Body of pancreas (tissue), 4 donors: ENCODE measurements at regions not wholly inside any gene's neighbourhood (a gene's known extent, or its start where the extent isn't known, plus 50 kb on each side); places are given as distances from the start of the nearest gene placed in this dataset.

Experiments used
- ATAC-seq: fragments of 150-250 bp; one replicate; pipeline ENCODE4 v1.9.1; 2016
- DNase-seq, 4 donors: peaks; one replicate each; pipeline ENCODE4 v3.0.0-alpha.2; 2019
- H3K27ac ChIP-seq, 4 donors: fragments of 200-600 bp; sonication (generic); 1 replicate in 3 of 4; 2 replicates in 1 of 4; pipeline versions ENCODE4 v1.5.1 to v1.6.1; 2016 to 2019; ENCODE audit warnings: mild to moderate bottlenecking in 1 of 4, mixed read lengths in 1 of 4, moderate library complexity in 1 of 4
- H3K27me3 ChIP-seq, 2 donors: fragments of 200-600 bp; sonication (generic); one replicate each; pipeline ENCODE4 v1.6.0; 2016; ENCODE audit warnings: mild to moderate bottlenecking in 1 of 2
- H3K36me3 ChIP-seq, 2 donors: fragments of 200-600 bp; sonication (generic); replicated peaks in 1 of 2; 2 replicates each; pipeline ENCODE4 v1.5.1; 2016; ENCODE audit warnings: low read depth in 2 of 2; ENCODE audit not compliant: insufficient read depth in 1 of 2
- H3K4me1 ChIP-seq: fragments of 200-600 bp; sonication (generic); one replicate; pipeline ENCODE4 v1.6.0; 2016
- H3K4me3 ChIP-seq, 2 donors: fragments of 200-600 bp; sonication (generic); 1 replicate in 1 of 2; 2 replicates in 1 of 2; pipeline ENCODE4 v1.5.1; 2016 to 2019
- H3K9me3 ChIP-seq, 3 donors: fragments of 200-600 bp; sonication (generic); 1 replicate in 2 of 3; 2 replicates in 1 of 3; pipeline ENCODE4 v1.5.1; 2016
- CTCF ChIP-seq, 7 experiments: fragments of 450-650 bp in 4 of 7; fragments of 200-600 bp in 3 of 7; sonication (generic) in 3 of 7; IDR thresholded peaks; one replicate each; pipeline ENCODE4 v1.5.1; 2016 to 2019; ENCODE audit warnings: antibody characterized with exemption in 7 of 7
- POLR2A ChIP-seq, 3 donors: fragments of 450-650 bp; IDR thresholded peaks; one replicate each; pipeline ENCODE4 v1.6.1; 2016; ENCODE audit warnings: antibody characterized with exemption in 3 of 3, mild to moderate bottlenecking in 2 of 3
- WGBS, 2 donors: methylation state at CpG; one replicate each; pipeline ENCODE4 v1.1.5; 2017; 5-methylcytosine and 5-hydroxymethylcytosine counted together
- intact Hi-C: fragments of 100-400 bp; cut with DNase I; formaldehyde crosslinking; loops from one replicate; pipeline ENCODE4 v1.15.1; 2023

DNA sequence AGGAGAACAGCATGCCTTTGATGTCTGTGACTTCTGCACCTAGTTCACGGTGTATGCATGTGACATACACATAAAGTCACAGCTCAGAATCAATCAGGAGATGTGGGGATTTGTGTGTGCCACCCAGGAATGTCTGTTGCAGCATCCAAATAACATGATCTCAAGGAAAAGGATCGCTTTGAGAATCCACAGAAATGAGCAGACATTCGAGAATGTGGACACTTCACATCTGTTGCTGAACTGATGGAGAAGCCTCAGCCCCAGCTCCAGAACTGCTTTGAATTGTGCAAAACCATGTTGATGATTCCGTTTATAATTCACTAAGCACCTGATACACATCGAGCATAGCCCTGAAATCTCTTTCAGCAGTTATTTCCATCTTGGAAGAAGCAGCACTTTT lies 208.6 kb downstream of the CMPK2 start:
- Histone ChIP-seq H3K4me3 (no peak overlapping the region), H3K27ac (no peak overlapping the region), H3K27me3 (no peaks in the 10 kb centered on the region), H3K9me3 (no peaks in the 10 kb centered on the region), H3K4me1 (no peaks in the 10 kb centered on the region), H3K36me3 (no peaks in the 10 kb centered on the region)
- intact Hi-C loops, result no loop called here
- ATAC-seq, result no peak
- no peak for DNase-seq
- no peak for TF ChIP-seq CTCF (IDR thresholded peaks at IDR 0.05)
- no peak for TF ChIP-seq POLR2A (IDR thresholded peaks at IDR 0.05)
- WGBS, 2 donors, result 50 to 62% methylated on average over 5 of the region's 5 CpGs

DNA sequence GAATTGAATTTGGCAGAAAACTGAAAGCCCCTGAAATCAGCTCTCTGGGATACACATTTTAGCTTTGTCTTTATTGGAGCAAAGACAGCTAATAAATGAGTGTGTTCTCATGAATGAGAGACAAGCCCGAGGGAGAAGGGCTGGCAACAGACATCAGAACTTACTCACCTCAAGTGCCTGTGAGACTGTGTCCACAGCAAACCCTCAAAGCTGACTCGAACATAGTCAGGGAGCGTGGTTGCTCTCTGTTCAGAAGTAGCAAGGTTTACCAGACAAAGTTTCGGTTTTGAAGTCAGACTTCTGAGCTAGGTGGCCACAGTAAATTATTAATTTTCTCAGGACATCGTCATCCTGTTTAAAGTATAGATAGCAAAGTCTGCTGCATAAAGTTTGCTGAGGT lies 207.9 kb downstream of the CMPK2 start:
- Histone ChIP-seq H3K27me3 (no peaks in the 10 kb centered on the region), H3K4me1 (no peaks in the 10 kb centered on the region), H3K4me3 (no peak overlapping the region), H3K9me3 (no peaks in the 10 kb centered on the region), H3K36me3 (no peaks in the 10 kb centered on the region), H3K27ac (no peak overlapping the region)
- ATAC-seq, result no peak
- 63 to 67% methylated on average over 5 of the region's 5 CpGs for WGBS, 2 donors
- TF ChIP-seq CTCF (IDR thresholded peaks at IDR 0.05) (no peak), POLR2A (IDR thresholded peaks at IDR 0.05) (no peak)
- DNase-seq, result no peak
- intact Hi-C loops, result no loop called here

DNA sequence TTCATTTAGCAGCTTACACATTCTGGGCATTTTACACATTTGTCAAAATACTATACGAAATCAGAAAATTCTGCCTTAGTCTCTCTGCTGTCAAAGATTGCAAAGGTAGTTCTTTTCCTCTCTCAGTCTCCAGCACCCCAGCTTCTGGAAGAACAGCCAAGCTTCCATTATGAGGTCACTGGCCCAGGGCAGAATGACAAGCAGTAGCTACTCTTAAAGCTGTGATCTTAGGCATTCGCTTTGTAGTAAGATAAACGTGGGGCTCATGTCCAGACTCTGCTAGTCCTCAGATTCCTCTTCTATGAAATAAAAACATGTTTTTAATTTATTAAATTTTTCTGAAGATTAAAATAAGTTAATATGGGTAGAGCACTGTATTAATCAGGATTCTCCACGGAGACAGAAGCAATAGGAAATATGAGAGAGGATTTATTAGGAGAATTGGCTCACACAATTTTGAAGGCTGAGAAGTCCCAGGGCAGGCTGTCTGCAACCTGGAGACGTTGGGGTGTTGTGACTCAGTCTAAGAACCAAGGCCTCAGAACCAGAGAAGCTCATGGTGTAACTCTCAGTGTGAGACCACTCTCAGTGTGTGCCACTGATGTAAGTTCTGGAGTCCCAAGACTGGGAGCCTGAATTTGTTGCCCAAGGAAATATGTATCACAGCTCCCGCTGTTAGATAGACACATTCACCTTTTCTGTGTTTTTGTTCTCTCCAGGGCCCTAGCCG lies 201.2 kb downstream of the CMPK2 start:
- H3K27me3 ChIP-seq, result no peaks in the 10 kb centered on the region
- intact Hi-C loops, result no loop called here
- no peak overlapping the region for H3K27ac ChIP-seq
- no peaks in the 10 kb centered on the region for H3K4me1 ChIP-seq
- no peaks in the 10 kb centered on the region for H3K36me3 ChIP-seq
- no peak overlapping the region for H3K4me3 ChIP-seq
- 59 to 60% methylated on average over 7 of the region's 7 CpGs for WGBS, 2 donors
- H3K9me3 ChIP-seq, result no peaks in the 10 kb centered on the region
- TF ChIP-seq CTCF (IDR thresholded peaks at IDR 0.05) (no peak), POLR2A (IDR thresholded peaks at IDR 0.05) (no peak)
- DNase-seq (no peak), ATAC-seq (no peak)

DNA sequence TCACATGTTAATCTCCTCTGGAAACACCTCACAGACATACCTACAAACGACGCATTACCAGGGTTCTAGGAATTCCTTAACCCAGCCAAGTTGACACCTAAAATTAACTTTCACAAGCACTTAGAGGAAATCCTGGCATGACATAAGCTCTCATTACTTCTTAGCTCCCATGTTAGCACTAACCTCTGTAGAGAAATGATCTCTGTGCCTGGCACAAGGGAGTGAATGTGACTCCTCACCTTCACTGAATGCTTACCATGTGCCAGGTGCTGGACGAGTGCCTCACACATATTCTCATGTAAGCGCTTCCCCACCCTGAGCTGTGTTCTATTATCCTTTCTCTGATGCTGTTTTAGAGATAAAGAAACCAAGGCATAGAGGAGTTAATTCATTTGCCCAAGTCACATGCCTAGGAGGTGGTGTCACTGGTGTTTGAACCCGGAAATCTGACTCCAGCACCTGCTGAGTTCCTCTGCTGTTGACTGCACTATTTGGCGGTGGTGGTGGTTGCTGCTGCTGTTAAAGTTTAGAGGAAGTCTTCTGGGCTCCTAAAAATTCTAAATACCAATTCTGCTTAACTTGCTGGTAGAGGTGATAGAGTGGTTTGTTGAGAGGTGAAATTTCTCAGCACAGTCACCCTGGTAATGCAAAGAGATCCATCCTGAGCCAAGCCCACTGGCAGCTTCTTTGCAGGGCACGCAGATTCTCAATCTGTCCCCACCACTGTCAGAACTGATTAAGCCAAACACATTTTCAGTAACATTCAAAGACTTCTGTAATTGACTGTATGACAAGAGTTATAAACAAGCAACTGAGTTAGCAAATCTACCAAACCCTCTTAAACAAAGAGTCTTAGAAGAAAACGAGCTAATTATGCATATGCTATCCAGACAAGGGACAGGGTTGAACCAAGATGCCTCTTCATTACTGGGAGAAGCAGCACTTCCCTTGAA lies 200.3 kb downstream of the CMPK2 start:
- no peak overlapping the region for H3K27ac ChIP-seq
- H3K4me1 ChIP-seq, result no peaks in the 10 kb centered on the region
- DNase-seq, result no peak
- no peak for TF ChIP-seq CTCF (IDR thresholded peaks at IDR 0.05)
- TF ChIP-seq POLR2A (IDR thresholded peaks at IDR 0.05), result no peak
- H3K9me3 ChIP-seq, result no peaks in the 10 kb centered on the region
- no peak overlapping the region for H3K4me3 ChIP-seq
- H3K27me3 ChIP-seq, result no peaks in the 10 kb centered on the region
- ATAC-seq, result no peak
- intact Hi-C loops, result no loop called here
- WGBS, 2 donors, result 73 to 79% methylated on average over 8 of the region's 8 CpGs
- no peaks in the 10 kb centered on the region for H3K36me3 ChIP-seq
